ENCODE measurements at regions not wholly inside any gene's neighbourhood (a gene's known extent, or its start where the extent isn't known, plus 50 kb on each side); places are given as distances from the start of the nearest gene placed in this dataset.

DNA sequence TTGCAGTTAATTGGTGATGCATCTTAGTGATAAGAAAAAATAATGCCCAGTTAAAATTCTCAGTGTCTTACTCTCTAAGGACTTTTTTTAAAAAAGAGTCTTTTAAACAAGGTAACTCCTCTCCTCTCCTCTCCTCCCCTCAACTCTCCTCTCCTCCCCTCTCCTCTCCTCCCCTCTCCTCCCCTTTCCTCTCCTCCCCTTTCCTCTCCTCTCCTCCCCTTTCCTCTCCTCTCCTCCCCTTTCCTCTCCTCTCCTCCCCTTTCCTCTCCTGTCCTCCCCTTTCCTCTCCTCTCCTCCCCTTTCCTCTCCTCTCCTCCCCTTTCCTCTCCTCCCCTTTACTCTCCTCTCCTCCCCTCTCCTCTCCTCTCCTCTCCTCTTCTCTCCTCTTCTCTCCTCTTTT lies 675.9 kb upstream of the RBFOX1 start:
- Histone ChIP-seq H3K9me3 (no peaks in the 10 kb centered on the region), H3K4me1 (ENCODE audit: control insufficient read depth in 1 of 2, insufficient read depth in 1 of 2, low read depth in 1 of 2, low read length in 1 of 2) (no peaks in the 10 kb centered on the region), H3K36me3 (no peaks in the 10 kb centered on the region), H3K4me3 (ENCODE audit: low read depth in 1 of 2, low read length in 1 of 2) (no peak overlapping the region), H3K27me3 (no peaks in the 10 kb centered on the region), H3K27ac (no peak overlapping the region)
- no peak for TF ChIP-seq CTCF (IDR thresholded peaks at IDR 0.05)

GRCh38 chr16:6646891-6647290 lies 685.8 kb upstream of the RBFOX1 start:
- no peak for TF ChIP-seq CTCF (IDR thresholded peaks at IDR 0.05)
- H3K4me1 ChIP-seq (ENCODE audit: control insufficient read depth in 1 of 2, insufficient read depth in 1 of 2, low read depth in 1 of 2, low read length in 1 of 2), result no peaks in the 10 kb centered on the region
- H3K4me3 ChIP-seq (ENCODE audit: low read depth in 1 of 2, low read length in 1 of 2), result no peak overlapping the region
- H3K27ac ChIP-seq, result no peak overlapping the region
- no peaks in the 10 kb centered on the region for H3K36me3 ChIP-seq
- H3K27me3 ChIP-seq, result peaks cover 14% of the 10 kb centered on the region
- H3K9me3 ChIP-seq, result no peaks in the 10 kb centered on the region

GRCh38 chr16:6645768-6646568 lies 686.7 kb upstream of the RBFOX1 start:
- no peaks in the 10 kb centered on the region for H3K4me1 ChIP-seq (ENCODE audit: control insufficient read depth in 1 of 2, insufficient read depth in 1 of 2, low read depth in 1 of 2, low read length in 1 of 2)
- no peaks in the 10 kb centered on the region for H3K9me3 ChIP-seq
- no peaks in the 10 kb centered on the region for H3K36me3 ChIP-seq
- H3K4me3 ChIP-seq (ENCODE audit: low read depth in 1 of 2, low read length in 1 of 2), result no peak overlapping the region
- no peak overlapping the region for H3K27ac ChIP-seq
- H3K27me3 ChIP-seq, result peaks cover 23% of the 10 kb centered on the region
- no peak for TF ChIP-seq CTCF (IDR thresholded peaks at IDR 0.05)

DNA sequence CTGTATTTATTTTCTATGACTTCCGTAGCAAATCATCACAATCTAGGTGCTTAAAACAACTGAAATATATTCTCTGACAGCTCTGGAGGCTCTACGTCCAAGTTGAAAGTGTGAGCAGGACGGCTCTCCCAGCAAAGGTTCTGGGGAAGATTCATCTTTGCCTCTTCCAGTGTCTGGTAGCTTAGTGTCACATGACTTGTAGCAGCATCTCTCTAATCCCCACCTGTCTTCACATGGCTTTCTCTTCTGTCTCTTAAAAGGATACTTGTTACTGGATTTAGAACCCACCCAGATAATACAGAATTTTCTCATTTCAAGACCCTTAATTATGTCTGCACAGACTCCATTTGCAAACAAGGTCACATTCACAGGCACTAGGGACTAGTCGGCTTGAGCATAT lies 687.7 kb upstream of the RBFOX1 start:
- TF ChIP-seq CTCF (IDR thresholded peaks at IDR 0.05), result no peak
- peaks cover 32% of the 10 kb centered on the region for H3K27me3 ChIP-seq
- H3K36me3 ChIP-seq, result no peaks in the 10 kb centered on the region
- no peaks in the 10 kb centered on the region for H3K4me1 ChIP-seq (ENCODE audit: control insufficient read depth in 1 of 2, insufficient read depth in 1 of 2, low read depth in 1 of 2, low read length in 1 of 2)
- no peak overlapping the region for H3K27ac ChIP-seq
- no peaks in the 10 kb centered on the region for H3K9me3 ChIP-seq
- no peak overlapping the region for H3K4me3 ChIP-seq (ENCODE audit: low read depth in 1 of 2, low read length in 1 of 2)

GRCh38 chr16:6643080-6643686 lies 689.5 kb upstream of the RBFOX1 start:
- no peaks in the 10 kb centered on the region for H3K4me1 ChIP-seq (ENCODE audit: control insufficient read depth in 1 of 2, insufficient read depth in 1 of 2, low read depth in 1 of 2, low read length in 1 of 2)
- peaks cover 32% of the 10 kb centered on the region for H3K27me3 ChIP-seq
- H3K36me3 ChIP-seq, result no peaks in the 10 kb centered on the region
- H3K9me3 ChIP-seq, result no peaks in the 10 kb centered on the region
- peak; percentile 37 for TF ChIP-seq CTCF (IDR thresholded peaks at IDR 0.05)
- H3K27ac ChIP-seq, result no peak overlapping the region
- H3K4me3 ChIP-seq (ENCODE audit: low read depth in 1 of 2, low read length in 1 of 2), result no peak overlapping the region

Measured in neutrophil (primary cell).